Muscle layer of duodenum (tissue), 2 donors: ENCODE measurements at regions not wholly inside any gene's neighbourhood (a gene's known extent, or its start where the extent isn't known, plus 50 kb on each side); places are given as distances from the start of the nearest gene placed in this dataset.
"Not testable (repeated sequence)": the region's sequence is repeated elsewhere in the genome, so short reads cannot be mapped to it uniquely, and the experiment has no call there.

ENCODE experiments used
- H3K27ac ChIP-seq: one replicate; pipeline ENCODE4 v1.7.0; 2013; ENCODE audit warnings: mild to moderate bottlenecking, low read length
- H3K27me3 ChIP-seq: one replicate; pipeline ENCODE4 v1.7.0; 2013; ENCODE audit warnings: low read depth, mild to moderate bottlenecking, control low read depth, low read length
- H3K36me3 ChIP-seq, 2 donors: one replicate each; pipeline ENCODE4 v1.7.0; 2013; ENCODE audit warnings: low read length in 2 of 2, control low read depth in 1 of 2, mild to moderate bottlenecking in 1 of 2; ENCODE audit not compliant: insufficient read depth in 2 of 2, control insufficient read depth in 1 of 2
- H3K4me1 ChIP-seq, 2 donors: one replicate each; pipeline ENCODE4 v1.7.0; 2013; ENCODE audit warnings: low read length in 2 of 2, mild to moderate bottlenecking in 2 of 2, control low read depth in 1 of 2, moderate library complexity in 1 of 2; ENCODE audit not compliant: insufficient read depth in 2 of 2, control insufficient read depth in 1 of 2
- H3K4me3 ChIP-seq, 2 donors: one replicate each; pipeline ENCODE4 v1.7.0; 2013; ENCODE audit warnings: low read length in 2 of 2, low read depth in 1 of 2, mild to moderate bottlenecking in 1 of 2
- H3K9me3 ChIP-seq, 2 donors: one replicate each; pipeline ENCODE4 v1.7.0; 2013; ENCODE audit warnings: low read length in 2 of 2, control low read depth in 1 of 2, mild to moderate bottlenecking in 1 of 2; ENCODE audit not compliant: control insufficient read depth in 1 of 2
- donor health status: healthy.

DNA sequence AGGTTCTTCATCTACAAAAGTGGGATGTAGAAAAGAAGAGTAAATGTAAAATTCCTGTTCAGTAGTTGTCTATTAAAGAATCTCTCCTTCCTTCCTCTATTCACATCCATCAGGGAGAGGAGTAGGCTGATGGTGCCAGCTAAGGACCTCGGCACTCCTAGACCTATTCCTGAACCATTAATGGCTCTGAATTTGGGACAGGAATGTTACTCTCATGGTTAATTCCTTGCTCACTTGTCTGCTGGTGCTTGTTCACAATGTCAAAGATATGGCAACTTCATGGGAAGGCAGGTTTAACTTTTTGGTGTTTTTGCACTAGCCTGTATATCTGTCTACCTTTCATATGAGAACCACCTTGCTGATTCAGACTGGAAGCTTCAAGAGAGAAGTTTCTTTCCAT, 206.6 kb downstream of the DAD1 start:
- no peaks in the 10 kb centered on the region for H3K36me3 ChIP-seq

DNA sequence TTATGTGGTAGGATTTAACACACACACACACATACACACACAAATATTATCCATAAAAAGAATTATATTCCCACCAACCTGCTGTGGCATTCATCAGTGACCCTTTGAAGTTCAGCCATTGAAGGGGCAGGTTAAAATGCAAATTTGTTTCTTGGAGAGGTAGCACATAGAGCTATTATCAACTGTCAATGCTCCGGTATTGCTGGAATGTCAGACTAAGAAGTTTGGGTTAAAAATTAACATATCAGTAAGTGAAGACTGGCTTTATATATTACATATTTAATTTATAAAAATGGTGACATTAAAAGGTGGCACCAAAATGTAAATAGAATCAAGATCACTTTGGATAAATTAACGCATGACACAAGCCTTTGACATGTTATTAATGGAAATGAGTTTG, 207.3 kb downstream of the DAD1 start:
- no peak overlapping the region for H3K27ac ChIP-seq
- no peaks in the 10 kb centered on the region for H3K9me3 ChIP-seq

More for the DNA sequence above, 206.6 kb downstream of the DAD1 start:
- H3K27ac ChIP-seq = no peak overlapping the region
- no peak overlapping the region for H3K4me3 ChIP-seq
- no peaks in the 10 kb centered on the region for H3K4me1 ChIP-seq
- no peaks in the 10 kb centered on the region for H3K27me3 ChIP-seq
- no peaks in the 10 kb centered on the region for H3K9me3 ChIP-seq

DNA sequence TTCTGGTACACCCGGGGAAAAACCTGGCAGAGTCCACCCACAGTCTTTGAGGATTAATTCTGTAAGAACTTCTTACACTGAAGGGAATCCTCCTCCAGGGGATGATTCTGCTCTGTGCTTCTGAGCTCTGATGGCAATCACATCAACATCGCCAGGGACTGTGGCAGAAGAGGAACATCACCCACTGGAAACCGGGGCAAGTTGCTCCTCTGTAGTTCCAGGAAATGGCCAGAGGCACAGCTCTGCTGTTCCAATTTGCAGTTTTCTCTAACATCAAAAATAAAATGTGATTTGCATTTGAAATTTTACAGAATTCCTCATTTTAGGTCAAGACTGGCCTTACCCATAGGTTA, 207.6 kb downstream of the DAD1 start:
- H3K27ac ChIP-seq = no peak overlapping the region

More for the DNA sequence above, 207.3 kb downstream of the DAD1 start:
- H3K27me3 ChIP-seq = no peaks in the 10 kb centered on the region
- no peak overlapping the region for H3K4me3 ChIP-seq
- no peaks in the 10 kb centered on the region for H3K4me1 ChIP-seq
- no peaks in the 10 kb centered on the region for H3K36me3 ChIP-seq

DNA sequence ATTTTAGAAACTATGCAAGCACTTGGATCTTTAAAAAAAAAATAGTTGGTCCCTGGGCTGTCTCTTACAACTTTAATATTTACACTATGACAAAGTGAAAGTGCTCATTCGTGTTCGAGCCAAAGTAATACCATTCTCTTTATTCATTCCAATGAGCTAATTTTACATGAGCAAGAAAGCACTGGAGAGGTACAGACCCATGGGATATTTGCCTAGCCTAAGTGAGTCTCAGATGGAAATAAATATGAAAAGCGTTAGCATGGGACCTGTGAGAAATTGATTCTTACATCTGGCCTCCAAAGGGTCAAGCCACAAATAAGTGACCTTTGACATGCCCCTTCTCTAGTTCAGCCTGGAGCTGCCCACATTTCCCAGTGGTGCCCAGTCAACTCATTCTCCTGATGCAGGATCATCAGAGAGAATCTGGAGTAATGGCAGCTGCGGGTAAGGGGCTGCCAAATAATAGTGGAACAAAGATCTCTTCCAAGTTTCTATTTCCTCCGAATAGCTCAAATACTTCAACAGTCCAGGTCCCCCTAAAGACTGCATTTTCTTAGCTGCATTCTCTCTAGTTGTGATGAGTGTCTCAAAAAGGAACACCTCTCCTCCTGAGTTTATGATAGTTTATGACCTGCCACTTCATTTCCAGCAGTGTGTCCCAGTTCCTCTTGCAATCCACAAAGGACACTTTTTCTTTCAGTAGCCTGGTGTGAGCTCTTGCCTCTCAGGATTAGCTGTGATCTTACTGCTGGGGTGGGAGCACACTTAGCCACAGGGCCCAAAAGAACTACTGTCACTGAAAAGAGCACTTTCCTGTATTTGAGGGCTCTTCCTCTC, 208.2 kb downstream of the DAD1 start:
- no peaks in the 10 kb centered on the region for H3K36me3 ChIP-seq
- H3K4me3 ChIP-seq = no peak overlapping the region
- H3K4me1 ChIP-seq = no peaks in the 10 kb centered on the region
- no peak overlapping the region for H3K27ac ChIP-seq
- H3K9me3 ChIP-seq = no peaks in the 10 kb centered on the region
- H3K27me3 ChIP-seq = no peaks in the 10 kb centered on the region

More for the DNA sequence above, 207.6 kb downstream of the DAD1 start:
- H3K4me3 ChIP-seq = no peak overlapping the region
- H3K27me3 ChIP-seq = no peaks in the 10 kb centered on the region
- no peaks in the 10 kb centered on the region for H3K4me1 ChIP-seq
- H3K36me3 ChIP-seq = no peaks in the 10 kb centered on the region
- H3K9me3 ChIP-seq = no peaks in the 10 kb centered on the region

DNA sequence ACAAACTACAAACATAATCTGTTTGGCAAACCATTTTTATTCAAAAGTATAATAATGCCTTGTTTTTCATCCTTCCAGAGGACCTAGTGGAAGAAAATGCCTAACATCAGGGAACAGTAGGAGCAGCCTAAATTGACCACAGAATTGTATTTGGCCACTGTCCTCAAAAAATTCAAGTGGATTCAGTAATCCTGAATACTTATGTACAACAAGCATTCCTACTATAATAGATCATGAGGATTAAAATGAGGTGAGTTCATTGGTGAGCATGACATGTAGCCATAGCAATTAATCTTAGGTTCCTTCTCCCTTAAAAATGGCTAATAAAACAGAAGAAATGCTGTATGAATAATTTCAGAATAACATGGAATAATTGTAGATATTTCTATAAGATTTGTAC, 209.3 kb downstream of the DAD1 start:
- no peak overlapping the region for H3K4me3 ChIP-seq
- no peaks in the 10 kb centered on the region for H3K27me3 ChIP-seq
- no peaks in the 10 kb centered on the region for H3K9me3 ChIP-seq
- no peak overlapping the region for H3K27ac ChIP-seq
- H3K36me3 ChIP-seq = no peaks in the 10 kb centered on the region
- H3K4me1 ChIP-seq = no peaks in the 10 kb centered on the region

DNA sequence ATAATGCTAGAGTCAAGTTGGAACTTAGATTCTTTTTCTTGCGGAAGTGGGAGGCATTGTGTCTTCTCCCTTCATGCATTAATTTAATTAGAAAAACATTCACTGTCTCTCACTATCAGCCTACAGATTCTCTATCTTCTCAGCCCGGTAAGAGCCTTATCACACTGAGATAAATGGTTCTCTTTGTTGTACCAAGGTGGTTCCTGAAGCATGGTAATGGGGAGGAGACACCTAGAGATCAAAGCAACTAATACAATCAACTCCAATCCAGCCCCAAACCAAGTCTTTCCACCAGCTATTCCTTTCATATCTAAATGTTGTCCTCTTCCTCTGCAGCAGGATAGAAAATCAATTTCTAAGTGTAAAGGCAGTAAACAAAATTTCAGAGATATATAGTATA, 210.8 kb downstream of the DAD1 start:
- no peak overlapping the region for H3K27ac ChIP-seq

DNA sequence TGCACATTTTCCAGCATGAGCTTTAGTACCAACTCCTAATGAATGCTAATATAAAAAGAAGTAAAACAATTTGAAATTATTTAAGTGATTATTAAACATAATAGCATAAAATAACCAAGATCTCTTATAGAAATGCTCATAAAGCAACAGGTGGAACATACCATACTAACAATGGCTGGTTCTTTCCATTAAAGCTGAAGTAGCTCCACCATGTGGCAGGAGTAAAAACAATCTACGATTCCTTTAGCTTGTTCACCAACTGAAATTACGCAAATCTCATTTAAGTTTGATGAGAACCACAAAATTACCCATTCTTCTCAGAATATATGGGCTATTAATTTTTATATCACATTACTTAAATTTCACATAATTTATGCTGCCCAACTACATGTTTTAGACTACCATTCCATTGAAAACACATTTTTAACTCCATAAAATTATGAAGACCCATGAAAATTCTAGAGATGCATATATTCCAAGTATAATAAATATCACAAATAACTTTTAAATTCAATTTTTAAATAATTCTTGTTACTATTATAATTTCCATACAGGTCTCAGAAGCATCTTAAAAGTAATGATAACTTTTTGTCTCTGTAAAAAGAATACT, 213.6 kb downstream of the DAD1 start:
- peaks cover 0 to 7% of the 10 kb centered on the region in 2 donors for H3K4me1 ChIP-seq

More for the DNA sequence above, 210.8 kb downstream of the DAD1 start:
- Histone ChIP-seq H3K4me1 (no peaks in the 10 kb centered on the region), H3K36me3 (no peaks in the 10 kb centered on the region), H3K27me3 (no peaks in the 10 kb centered on the region), H3K9me3 (no peaks in the 10 kb centered on the region), H3K4me3 (no peak overlapping the region)

DNA sequence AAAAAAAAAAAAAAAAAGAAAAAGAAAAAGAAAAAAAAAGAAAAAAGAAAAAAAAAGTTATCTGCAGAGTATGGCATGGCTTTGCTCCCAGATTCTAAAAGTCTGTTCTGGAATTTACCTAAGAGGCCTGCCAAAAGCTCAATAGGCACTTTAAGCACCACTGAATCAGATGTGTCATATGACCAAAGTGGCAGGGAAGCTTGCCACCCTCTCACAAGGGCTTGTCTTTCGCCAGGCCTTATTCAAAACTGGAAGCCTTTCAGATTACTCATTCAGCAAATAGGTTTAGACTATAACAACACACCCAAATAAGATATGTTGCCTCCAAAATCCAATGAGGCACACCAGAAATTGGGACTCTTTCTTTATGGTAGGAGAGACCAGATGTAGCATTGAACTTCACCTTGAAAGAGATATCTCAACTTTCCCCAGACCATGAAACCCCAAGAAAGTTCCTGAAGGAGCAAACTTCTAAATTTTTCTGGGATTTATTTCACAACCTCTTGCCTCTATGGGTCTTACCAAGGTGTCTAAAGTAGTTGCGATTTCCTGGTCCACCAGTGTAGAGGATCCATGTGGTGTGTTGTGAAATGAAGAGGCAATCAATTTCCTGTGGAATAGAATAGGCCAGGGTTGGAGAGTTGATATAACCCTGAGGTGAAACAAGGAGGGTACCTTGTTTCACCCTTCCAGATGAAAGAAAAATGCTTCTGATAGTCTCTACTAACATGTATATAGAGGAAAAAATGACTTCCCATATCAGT, 218.8 kb downstream of the DAD1 start:
- H3K9me3 ChIP-seq = no peaks in the 10 kb centered on the region
- no peak overlapping the region for H3K27ac ChIP-seq
- peaks cover 0 to 7% of the 10 kb centered on the region in 2 donors for H3K4me1 ChIP-seq
- H3K4me3 ChIP-seq = no peak overlapping the region
- no peaks in the 10 kb centered on the region for H3K27me3 ChIP-seq
- H3K36me3 ChIP-seq = no peaks in the 10 kb centered on the region

More for the DNA sequence above, 213.6 kb downstream of the DAD1 start:
- Histone ChIP-seq H3K36me3 (no peaks in the 10 kb centered on the region), H3K27ac (no peak overlapping the region), H3K9me3 (no peaks in the 10 kb centered on the region), H3K27me3 (no peaks in the 10 kb centered on the region), H3K4me3 (no peak overlapping the region)

DNA sequence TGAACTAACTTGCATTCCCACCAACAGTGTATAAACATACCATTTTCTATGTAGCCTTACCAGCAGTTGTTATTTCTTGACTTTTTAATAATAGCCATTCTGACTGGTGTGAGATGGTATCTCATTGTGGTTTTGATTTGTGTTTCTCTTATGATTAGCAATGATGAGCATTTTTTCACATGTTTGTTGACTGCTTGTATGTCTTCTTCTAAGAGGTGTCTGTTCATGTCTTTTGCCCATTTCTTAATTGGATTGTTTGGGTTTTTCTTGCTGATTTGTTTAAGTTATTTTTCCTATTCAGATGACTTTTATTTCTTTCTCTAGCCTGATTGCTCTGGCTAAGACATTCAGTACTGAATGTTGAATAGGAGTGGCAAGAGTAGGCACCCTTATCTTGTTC, 230.3 kb downstream of the DAD1 start:
- H3K36me3 ChIP-seq = no peaks in the 10 kb centered on the region
- no peaks in the 10 kb centered on the region for H3K27me3 ChIP-seq
- H3K4me3 ChIP-seq = no peak overlapping the region
- no peaks in the 10 kb centered on the region for H3K4me1 ChIP-seq
- H3K9me3 ChIP-seq = peaks cover 0 to 12% of the 10 kb centered on the region in 2 donors
- H3K27ac ChIP-seq = no peak overlapping the region

DNA sequence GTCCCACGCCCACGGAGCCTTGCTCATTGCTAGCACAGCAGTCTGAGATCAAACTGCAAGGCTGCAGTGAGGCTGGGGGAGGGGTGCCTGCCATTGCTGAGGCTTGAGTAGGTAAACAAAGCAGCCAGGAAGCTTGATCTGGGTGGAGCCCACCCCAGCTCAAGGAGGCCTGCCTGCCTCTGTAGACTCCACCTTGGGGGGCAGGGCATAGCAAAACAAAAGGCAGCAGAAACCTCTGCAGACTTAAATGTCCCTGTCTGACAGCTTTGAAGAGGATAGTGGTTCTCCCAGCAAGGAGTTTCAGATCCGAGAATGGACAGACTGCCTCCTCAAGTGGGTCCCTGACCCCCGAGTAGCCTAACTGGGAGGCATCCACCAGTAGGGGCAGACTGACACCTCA, 239.7 kb downstream of the DAD1 start:
- H3K27me3 ChIP-seq, H3K4me3 ChIP-seq, H3K4me1 ChIP-seq, H3K9me3 ChIP-seq, H3K27ac ChIP-seq, H3K36me3 ChIP-seq: not testable (repeated sequence)

DNA sequence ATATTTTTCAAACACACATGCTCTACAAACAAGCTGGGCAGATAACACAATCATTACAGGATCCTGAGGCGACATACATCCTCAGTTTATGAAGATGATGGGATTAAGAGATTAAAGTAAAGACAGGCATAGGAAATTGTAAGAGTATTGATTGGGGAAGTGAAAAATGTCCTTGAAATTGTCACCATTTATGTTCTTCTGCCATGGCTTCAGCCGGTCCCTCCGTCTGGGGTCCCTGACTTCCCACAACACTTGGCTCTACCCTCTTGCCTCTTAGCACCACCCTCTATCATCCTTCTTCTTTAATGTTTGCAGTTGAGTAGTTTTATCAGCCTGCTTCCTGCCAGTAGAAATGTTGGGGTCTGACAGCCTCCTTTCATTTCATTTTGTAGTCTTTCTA, 244.4 kb downstream of the DAD1 start:
- Histone ChIP-seq H3K36me3 (no peaks in the 10 kb centered on the region), H3K4me3 (no peak overlapping the region), H3K4me1 (no peaks in the 10 kb centered on the region), H3K27me3 (no peaks in the 10 kb centered on the region), H3K27ac (no peak overlapping the region), H3K9me3 (peaks cover 0 to 11% of the 10 kb centered on the region in 2 donors)
